Spinal cord (tissue), 9 donors: ENCODE measurements at regions not wholly inside any gene's neighbourhood (a gene's known extent, or its start where the extent isn't known, plus 50 kb on each side); places are given as distances from the start of the nearest gene placed in this dataset.

ENCODE experiments used
- DNase-seq, 6 donors: peaks; one replicate each; pipeline versions ENCODE4 v3.0.0 to v3.0.0-alpha.2; 2013 to 2015; ENCODE audit warnings: low spot score in 6 of 6, low read depth in 4 of 6
- H3K27ac ChIP-seq: one replicate; pipeline ENCODE4 v1.5.1; 2013; ENCODE audit warnings: low read depth, low read length, control low read depth
- H3K27me3 ChIP-seq: one replicate; pipeline ENCODE4 v1.6.1; 2013; ENCODE audit warnings: low read length; ENCODE audit not compliant: control insufficient read depth, insufficient read depth
- H3K36me3 ChIP-seq: one replicate; pipeline ENCODE4 v1.6.1; 2013; ENCODE audit warnings: low read length; ENCODE audit not compliant: control insufficient read depth, insufficient read depth
- H3K4me1 ChIP-seq: one replicate; pipeline ENCODE4 v1.6.1; 2013; ENCODE audit warnings: low read length; ENCODE audit not compliant: control insufficient read depth, insufficient read depth
- H3K4me3 ChIP-seq: one replicate; pipeline ENCODE4 v1.5.1; 2013; ENCODE audit warnings: low read depth, low read length, control low read depth
- H3K9me3 ChIP-seq: one replicate; pipeline ENCODE4 v1.6.1; 2013; ENCODE audit warnings: low read length; ENCODE audit not compliant: control insufficient read depth, insufficient read depth
- WGBS: methylation state at CpG from one replicate; pipeline ENCODE4 v1.1.5; 2013; ENCODE audit warnings: missing lambda C conversion rate; ENCODE audit not compliant: insufficient coverage; 5-methylcytosine and 5-hydroxymethylcytosine counted together
- donor health status: healthy.

- WGBS: 100% methylated on average over 1 of the region's 4 CpGs
- H3K36me3 ChIP-seq: no peaks in the 10 kb centered on the region
- no peaks in the 10 kb centered on the region for H3K27me3 ChIP-seq
- no peak overlapping the region for H3K27ac ChIP-seq
- DNase-seq: no peak
- H3K4me3 ChIP-seq: no peak overlapping the region
- no peaks in the 10 kb centered on the region for H3K4me1 ChIP-seq
- H3K9me3 ChIP-seq: no peaks in the 10 kb centered on the region
These were observed 505.8 kb upstream of the GHITM start for GRCh38 chr10:83633547-83633946.

- 91% methylated on average over 2 of the region's 3 CpGs for WGBS
- Histone ChIP-seq H3K27me3 (no peaks in the 10 kb centered on the region), H3K4me1 (no peaks in the 10 kb centered on the region), H3K27ac (no peak overlapping the region), H3K36me3 (no peaks in the 10 kb centered on the region), H3K4me3 (no peak overlapping the region), H3K9me3 (no peaks in the 10 kb centered on the region)
- DNase-seq: peak in 1 of 6 donors; percentile 66
These were observed 502.5 kb upstream of the GHITM start for GRCh38 chr10:83636826-83637225.

GRCh38 chr10:83647526-83647925 lies 491.8 kb upstream of the GHITM start:
- no peak overlapping the region for H3K27ac ChIP-seq
- no peaks in the 10 kb centered on the region for H3K27me3 ChIP-seq
- no peaks in the 10 kb centered on the region for H3K9me3 ChIP-seq
- no peak overlapping the region for H3K4me3 ChIP-seq
- H3K4me1 ChIP-seq: no peaks in the 10 kb centered on the region
- no peaks in the 10 kb centered on the region for H3K36me3 ChIP-seq
- no peak for DNase-seq

GRCh38 chr10:83648201-83648600 lies 491.1 kb upstream of the GHITM start:
- DNase-seq: no peak
- Histone ChIP-seq H3K9me3 (no peaks in the 10 kb centered on the region), H3K4me1 (no peaks in the 10 kb centered on the region), H3K27ac (no peak overlapping the region), H3K27me3 (no peaks in the 10 kb centered on the region), H3K36me3 (no peaks in the 10 kb centered on the region), H3K4me3 (no peak overlapping the region)
- WGBS: no CpG with 5 or more reads among the region's 1 CpG

GRCh38 chr10:83649471-83649870 lies 489.8 kb upstream of the GHITM start:
- Histone ChIP-seq H3K36me3 (no peaks in the 10 kb centered on the region), H3K27me3 (no peaks in the 10 kb centered on the region), H3K9me3 (no peaks in the 10 kb centered on the region), H3K27ac (no peak overlapping the region), H3K4me3 (no peak overlapping the region), H3K4me1 (no peaks in the 10 kb centered on the region)
- 100% methylated on average over 1 of the region's 3 CpGs for WGBS
- no peak for DNase-seq

GRCh38 chr10:83654689-83655088 lies 484.6 kb upstream of the GHITM start:
- Histone ChIP-seq H3K4me3 (no peak overlapping the region), H3K4me1 (no peaks in the 10 kb centered on the region), H3K27ac (no peak overlapping the region), H3K27me3 (no peaks in the 10 kb centered on the region), H3K9me3 (no peaks in the 10 kb centered on the region), H3K36me3 (no peaks in the 10 kb centered on the region)
- no peak for DNase-seq
- 86% methylated on average over 1 of the region's 2 CpGs for WGBS

GRCh38 chr10:83656924-83657323 lies 482.4 kb upstream of the GHITM start:
- Histone ChIP-seq H3K9me3 (no peaks in the 10 kb centered on the region), H3K27me3 (no peaks in the 10 kb centered on the region), H3K4me3 (no peak overlapping the region), H3K36me3 (no peaks in the 10 kb centered on the region), H3K27ac (no peak overlapping the region), H3K4me1 (no peaks in the 10 kb centered on the region)
- no peak for DNase-seq

- DNase-seq: no peak
- H3K27me3 ChIP-seq: no peaks in the 10 kb centered on the region
- H3K36me3 ChIP-seq: no peaks in the 10 kb centered on the region
- no peaks in the 10 kb centered on the region for H3K9me3 ChIP-seq
- H3K27ac ChIP-seq: no peak overlapping the region
- H3K4me1 ChIP-seq: no peaks in the 10 kb centered on the region
- no peak overlapping the region for H3K4me3 ChIP-seq
These were observed 481.8 kb upstream of the GHITM start for GRCh38 chr10:83657487-83657886.

- Histone ChIP-seq H3K36me3 (no peaks in the 10 kb centered on the region), H3K4me1 (no peaks in the 10 kb centered on the region), H3K27me3 (no peaks in the 10 kb centered on the region), H3K27ac (no peak overlapping the region), H3K9me3 (no peaks in the 10 kb centered on the region), H3K4me3 (no peak overlapping the region)
- DNase-seq: no peak
- no CpG with 5 or more reads among the region's 3 CpGs for WGBS
These were observed 475.4 kb upstream of the GHITM start for GRCh38 chr10:83663918-83664317.

GRCh38 chr10:83666762-83667161 lies 472.5 kb upstream of the GHITM start:
- no peaks in the 10 kb centered on the region for H3K9me3 ChIP-seq

GRCh38 chr10:83667594-83667993 lies 471.7 kb upstream of the GHITM start:
- Histone ChIP-seq H3K27me3 (no peaks in the 10 kb centered on the region), H3K36me3 (no peaks in the 10 kb centered on the region), H3K4me3 (no peak overlapping the region), H3K9me3 (no peaks in the 10 kb centered on the region), H3K27ac (no peak overlapping the region), H3K4me1 (no peaks in the 10 kb centered on the region)
- no CpG with 5 or more reads among the region's 1 CpG for WGBS
- DNase-seq: no peak

More at GRCh38 chr10:83666762-83667161, 472.5 kb upstream of the GHITM start:
- Histone ChIP-seq H3K27me3 (no peaks in the 10 kb centered on the region), H3K4me3 (no peak overlapping the region), H3K4me1 (no peaks in the 10 kb centered on the region), H3K36me3 (no peaks in the 10 kb centered on the region), H3K27ac (no peak overlapping the region)
- DNase-seq: no peak
- WGBS: 97% methylated on average over 3 of the region's 3 CpGs
